ENCODE measurements at regions not wholly inside any gene's neighbourhood (a gene's known extent, or its start where the extent isn't known, plus 50 kb on each side); places are given as distances from the start of the nearest gene placed in this dataset.
"Not testable (repeated sequence)": the region's sequence is repeated elsewhere in the genome, so short reads cannot be mapped to it uniquely, and the experiment has no call there.

DNA sequence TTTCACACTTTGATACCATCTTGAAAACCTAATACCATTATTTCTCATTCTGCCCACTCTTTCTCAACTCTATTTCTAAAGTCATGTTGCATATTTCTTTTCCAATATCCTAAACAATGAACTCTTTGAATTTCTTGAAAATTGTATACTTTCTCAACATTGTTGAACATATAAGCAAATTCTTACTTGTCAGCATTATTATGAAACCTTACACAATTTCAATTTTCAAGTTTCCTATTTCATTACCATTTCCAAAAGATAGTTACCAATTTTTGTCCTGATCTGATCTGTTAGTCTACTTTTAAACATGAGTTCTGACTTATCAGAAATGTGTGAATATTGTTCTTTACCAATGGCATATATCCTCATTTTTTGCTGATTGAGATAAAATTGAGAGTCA lies 806.3 kb upstream of the IGFBP7 start:
- DNase-seq (ENCODE audit: low read depth in 1 of 2, low spot score in 1 of 2) = no peak

GRCh38 chr4:57911203-57911602 lies 801.0 kb upstream of the IGFBP7 start:
- DNase-seq (ENCODE audit: low read depth in 1 of 2, low spot score in 1 of 2) = no peak

GRCh38 chr4:57910151-57910550 lies 800.0 kb upstream of the IGFBP7 start:
- DNase-seq (ENCODE audit: low read depth in 1 of 2, low spot score in 1 of 2) = no peak

DNA sequence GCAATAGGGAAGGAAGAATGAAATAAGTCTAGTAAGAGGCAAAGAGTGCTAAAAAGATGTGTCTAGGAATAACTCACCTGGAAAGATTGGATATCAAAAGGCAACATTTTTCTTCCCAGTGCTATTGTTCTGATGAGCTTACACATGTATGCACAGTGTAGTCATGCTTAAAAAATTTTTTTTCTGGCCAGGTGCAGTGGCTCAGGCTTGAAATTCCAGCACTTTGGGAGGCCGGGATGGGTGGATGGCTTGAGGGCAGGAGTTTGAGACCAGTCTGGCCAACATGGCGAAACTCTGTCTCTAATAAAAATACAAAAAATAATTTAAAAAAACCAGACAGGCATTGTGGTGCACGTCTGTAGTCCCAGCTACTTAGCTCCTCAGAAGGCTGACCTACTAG lies 795.8 kb upstream of the IGFBP7 start:
- DNase-seq (ENCODE audit: low read depth in 1 of 2, low spot score in 1 of 2) = no peak

GRCh38 chr4:57877047-57877458 lies 766.9 kb upstream of the IGFBP7 start:
- no peak for DNase-seq (ENCODE audit: low read depth in 1 of 2, low spot score in 1 of 2)

- no peak for DNase-seq (ENCODE audit: low read depth in 1 of 2, low spot score in 1 of 2)
Measured at GRCh38 chr4:57875829-57876392, 765.7 kb upstream of the IGFBP7 start.

GRCh38 chr4:57866468-57867171 lies 756.4 kb upstream of the IGFBP7 start:
- no peak for DNase-seq (ENCODE audit: low read depth in 1 of 2, low spot score in 1 of 2)

DNA sequence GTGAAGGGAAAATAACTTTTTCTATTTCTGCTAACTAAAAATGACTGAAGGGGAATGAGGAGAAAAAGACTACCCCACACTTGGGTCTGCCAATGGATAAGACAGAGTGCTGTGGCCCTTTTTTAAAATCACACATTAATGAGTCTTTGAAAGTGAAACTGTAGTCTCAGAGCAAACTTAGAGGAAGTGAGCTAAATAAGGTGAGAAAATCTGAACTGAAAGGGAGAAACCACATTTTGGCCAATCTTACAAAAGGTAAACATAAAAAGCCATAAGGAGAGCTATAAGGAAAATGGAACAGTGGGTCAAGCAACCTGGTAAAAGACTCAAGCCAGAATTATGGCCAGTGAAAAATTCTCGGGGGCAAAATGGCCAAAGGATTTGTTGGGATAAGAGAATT lies 755.1 kb upstream of the IGFBP7 start:
- DNase-seq (ENCODE audit: low read depth in 1 of 2, low spot score in 1 of 2) = no peak

GRCh38 chr4:57854748-57855147 lies 744.6 kb upstream of the IGFBP7 start:
- no peak for DNase-seq (ENCODE audit: low read depth in 1 of 2, low spot score in 1 of 2)

DNA sequence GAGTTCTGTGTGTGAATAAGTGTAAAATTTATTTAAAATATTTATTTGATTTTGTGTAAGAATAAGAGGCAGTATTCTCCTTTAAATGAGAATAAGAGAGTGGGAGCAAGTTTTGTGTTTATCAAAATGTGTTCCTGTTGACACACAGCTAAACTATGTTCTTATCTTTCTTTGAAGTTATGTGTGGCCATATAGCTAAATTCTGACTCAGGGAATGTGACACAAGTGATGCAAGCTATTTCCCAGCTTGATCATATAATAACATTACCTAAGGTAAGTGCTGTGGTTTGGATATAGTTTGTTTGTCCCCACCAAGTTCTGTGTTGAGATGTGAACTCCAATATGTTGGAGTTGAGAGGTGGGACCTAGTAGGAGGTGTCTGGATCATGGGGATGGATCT lies 740.0 kb upstream of the IGFBP7 start:
- no peak for DNase-seq (ENCODE audit: low read depth in 1 of 2, low spot score in 1 of 2)

- no peak for DNase-seq (ENCODE audit: low read depth in 1 of 2, low spot score in 1 of 2)
Measured at GRCh38 chr4:57832083-57832482, 721.9 kb upstream of the IGFBP7 start.

DNA sequence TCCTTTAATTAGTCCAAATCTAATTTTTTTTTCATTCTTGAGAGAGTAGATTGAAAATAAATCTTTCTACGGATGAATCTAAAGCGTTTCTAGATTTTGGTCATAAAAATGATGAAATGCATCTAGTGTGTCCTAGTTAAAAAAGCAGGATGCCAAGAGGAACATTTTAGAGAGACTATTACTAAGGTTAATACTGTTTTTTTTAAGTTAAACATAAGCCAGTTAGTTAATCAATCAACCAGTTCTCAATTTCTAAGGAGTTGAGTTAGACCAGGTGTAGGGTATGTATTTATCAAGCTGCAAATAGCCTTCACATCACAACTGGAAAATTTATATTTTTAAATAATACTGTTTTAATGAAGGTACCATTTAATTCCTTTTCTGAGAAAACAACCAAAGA lies 679.5 kb upstream of the IGFBP7 start:
- no peak for DNase-seq (ENCODE audit: low read depth in 1 of 2, low spot score in 1 of 2)

DNA sequence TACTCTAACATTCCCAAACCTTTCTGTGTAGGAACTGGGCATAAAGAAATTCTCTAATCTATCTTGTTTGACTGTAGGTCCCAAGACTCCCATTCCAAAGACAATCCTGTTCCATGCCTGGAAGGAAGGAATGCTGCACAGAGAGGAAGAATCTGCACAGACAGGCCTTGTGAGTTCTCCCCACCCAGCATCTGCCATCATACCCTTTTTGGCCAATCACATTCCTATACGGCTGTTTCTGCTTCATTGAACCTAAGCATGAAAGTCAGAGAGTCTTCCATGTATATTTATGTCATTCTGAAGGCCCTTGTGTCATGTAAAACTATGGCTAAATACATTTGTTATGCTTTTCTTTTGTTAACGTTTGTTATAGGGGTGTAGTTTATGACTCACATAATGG lies 667.7 kb upstream of the IGFBP7 start:
- DNase-seq (ENCODE audit: low read depth in 1 of 2, low spot score in 1 of 2) = no peak

GRCh38 chr4:57774681-57775080 lies 664.5 kb upstream of the IGFBP7 start:
- DNase-seq (ENCODE audit: low read depth in 1 of 2, low spot score in 1 of 2) = no peak

- DNase-seq (ENCODE audit: low read depth in 1 of 2, low spot score in 1 of 2) = no peak
Measured at GRCh38 chr4:57774171-57774570, 664.0 kb upstream of the IGFBP7 start.

- no peak for DNase-seq (ENCODE audit: low read depth in 1 of 2, low spot score in 1 of 2)
Measured at GRCh38 chr4:57766341-57766740, 656.2 kb upstream of the IGFBP7 start.

GRCh38 chr4:57764856-57765255 lies 654.7 kb upstream of the IGFBP7 start:
- DNase-seq (ENCODE audit: low read depth in 1 of 2, low spot score in 1 of 2) = no peak

DNA sequence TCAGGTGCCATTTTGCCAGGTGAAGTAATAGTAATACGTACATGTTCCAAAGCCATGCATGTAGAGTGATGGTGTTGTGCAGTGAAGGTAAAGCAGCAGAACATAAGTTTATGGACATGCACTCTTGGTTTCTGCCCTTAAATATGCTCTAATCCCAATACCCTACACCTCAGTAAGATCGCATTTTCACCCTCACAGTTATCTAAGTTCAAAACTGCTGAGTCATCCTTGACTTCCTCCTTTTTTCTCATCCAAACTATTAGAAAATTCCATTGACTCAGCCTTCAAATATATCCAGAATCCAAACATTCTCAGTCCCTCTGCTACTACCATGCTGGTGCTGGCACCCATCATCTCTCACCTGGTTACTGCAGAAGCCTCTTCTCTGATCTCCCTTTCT lies 652.9 kb upstream of the IGFBP7 start:
- no peak for DNase-seq (ENCODE audit: low read depth in 1 of 2, low spot score in 1 of 2)

GRCh38 chr4:57740625-57741190 lies 630.5 kb upstream of the IGFBP7 start:
- no peak for DNase-seq (ENCODE audit: low read depth in 1 of 2, low spot score in 1 of 2)

GRCh38 chr4:57736781-57737180 lies 626.6 kb upstream of the IGFBP7 start:
- no peak for DNase-seq (ENCODE audit: low read depth in 1 of 2, low spot score in 1 of 2)

DNA sequence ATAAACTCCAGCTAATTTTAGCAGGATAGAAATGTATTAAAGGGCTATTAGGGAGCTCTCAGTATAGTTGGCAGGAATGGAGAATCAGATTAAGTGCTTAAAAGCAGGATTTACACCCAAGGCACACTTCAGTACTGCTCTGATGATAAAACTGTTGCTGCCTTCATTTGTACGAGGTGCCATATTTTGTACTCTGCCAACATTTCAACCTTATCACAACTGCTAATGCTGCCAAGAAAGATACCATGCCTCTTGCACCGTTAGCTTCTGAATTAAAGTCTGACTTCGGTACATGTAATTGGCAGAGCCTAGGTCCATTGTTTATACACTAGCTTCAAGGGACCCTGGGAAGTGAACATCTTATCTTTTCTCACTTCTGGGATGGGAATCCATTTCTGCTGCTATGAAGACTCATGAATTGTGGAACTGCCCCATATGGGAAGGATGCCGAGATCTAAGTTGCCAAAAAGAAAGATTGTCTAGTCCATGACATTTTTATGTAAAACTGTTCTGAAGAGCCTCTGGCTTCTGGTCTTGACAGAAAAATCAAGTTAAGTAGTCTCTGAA lies 624.0 kb upstream of the IGFBP7 start:
- DNase-seq (ENCODE audit: low read depth in 1 of 2, low spot score in 1 of 2) = no peak

DNA sequence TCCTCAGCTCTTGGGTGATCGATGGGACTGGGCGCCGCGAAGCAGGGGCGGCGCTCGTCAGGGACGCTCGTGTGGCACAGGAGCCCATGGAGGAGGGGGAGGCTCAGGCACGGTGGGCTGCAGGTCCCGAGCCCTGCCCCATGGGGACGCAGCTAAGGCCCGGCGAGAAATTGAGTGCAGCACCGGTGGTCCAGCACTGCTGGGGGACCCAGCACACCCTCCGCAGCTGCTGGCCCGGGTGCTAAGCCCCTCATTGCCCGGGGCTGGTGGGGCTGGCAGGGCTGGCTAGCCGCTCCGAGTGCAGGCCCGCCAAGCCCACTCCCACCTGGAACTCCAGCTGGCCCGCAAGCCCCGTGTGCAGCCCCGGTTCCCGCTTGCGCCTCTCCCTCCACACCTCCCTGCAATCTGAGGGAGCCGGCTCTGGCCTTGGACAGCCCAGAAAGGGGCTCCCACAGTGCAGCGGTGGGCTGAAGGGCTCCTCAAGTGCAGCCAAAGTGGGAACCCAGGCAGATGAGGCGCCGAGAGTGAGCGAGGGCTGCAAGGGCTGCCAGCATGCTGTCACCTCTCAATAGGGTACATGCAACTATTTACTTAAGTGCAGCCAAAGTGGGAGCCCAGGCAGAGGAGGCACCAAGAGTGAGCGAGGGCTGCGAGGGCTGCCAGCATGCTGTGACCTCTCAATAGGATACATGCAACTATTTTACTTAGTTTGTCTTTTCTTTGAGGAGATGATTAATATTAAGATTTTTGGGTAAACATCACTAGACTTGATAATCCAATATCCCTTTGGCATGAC lies 619.8 kb upstream of the IGFBP7 start:
- DNase-seq (ENCODE audit: low read depth in 1 of 2, low spot score in 1 of 2) = not testable (repeated sequence)

Data from stimulated activated CD4-positive, alpha-beta T cell treated with anti-CD3 and anti-CD28 coated beads, Interleukin-15, amount 100 ng/mL, for 1 hour (primary cell).